ENCODE measurements at regions not wholly inside any gene's neighbourhood (a gene's known extent, or its start where the extent isn't known, plus 50 kb on each side); places are given as distances from the start of the nearest gene placed in this dataset.

- TF ChIP-seq CTCF (IDR thresholded peaks at IDR 0.05) = no peak
Observed at GRCh38 chr5:167168971-167169370, 1122.5 kb upstream of the WWC1 start (continued).

- CTCF ChIA-PET = no interaction called here
- no peaks in the 10 kb centered on the region for H3K36me3 Mint-ChIP-seq
- no peaks in the 10 kb centered on the region for H3K9me3 Mint-ChIP-seq
- TF ChIP-seq STAT6 (CRISPR knock-in tag; conservative IDR thresholded peaks at IDR 0.05; ENCODE audit: low read depth) = no peak
- no peak for TF ChIP-seq CREM (CRISPR knock-in tag; IDR thresholded peaks at IDR 0.05)
- TF ChIP-seq KAT7 (CRISPR knock-in tag; IDR thresholded peaks at IDR 0.05; ENCODE audit: borderline replicate concordance) = no peak
- no peak for TF ChIP-seq TEAD4 (CRISPR knock-in tag; IDR thresholded peaks at IDR 0.05)
- TF ChIP-seq ZNF423 (CRISPR knock-in tag; IDR thresholded peaks at IDR 0.05) = no peak
- no peak for TF ChIP-seq TEAD1 (CRISPR knock-in tag; IDR thresholded peaks at IDR 0.05)
- TF ChIP-seq ATF1 (CRISPR knock-in tag; IDR thresholded peaks at IDR 0.05) = no peak
- no peak for TF ChIP-seq PRRX2 (CRISPR knock-in tag; IDR thresholded peaks at IDR 0.05)
- no peak for TF ChIP-seq ZBTB21 (CRISPR knock-in tag; IDR thresholded peaks at IDR 0.05; ENCODE audit: borderline replicate concordance)
- TF ChIP-seq CREB1 (CRISPR knock-in tag; IDR thresholded peaks at IDR 0.05) = no peak
- no peak for TF ChIP-seq ATF2 (CRISPR knock-in tag; IDR thresholded peaks at IDR 0.05; ENCODE audit: borderline replicate concordance, low read depth)
- TF ChIP-seq TP53 (CRISPR knock-in tag; IDR thresholded peaks at IDR 0.05) = no peak
- TF ChIP-seq ZNF532 (CRISPR knock-in tag; IDR thresholded peaks at IDR 0.05; ENCODE audit: borderline replicate concordance) = no peak
- TF ChIP-seq, protein P1, sequence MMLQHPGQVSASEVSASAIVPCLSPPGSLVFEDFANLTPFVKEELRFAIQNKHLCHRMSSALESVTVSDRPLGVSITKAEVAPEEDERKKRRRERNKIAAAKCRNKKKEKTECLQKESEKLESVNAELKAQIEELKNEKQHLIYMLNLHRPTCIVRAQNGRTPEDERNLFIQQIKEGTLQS (CRISPR knock-in tag; conservative IDR thresholded peaks at IDR 0.05) = no peak
- no peak for DNase-seq (ENCODE audit: low spot score)
- no peaks in the 10 kb centered on the region for H3K27me3 Mint-ChIP-seq (ENCODE audit: low read depth)
- H3K4me1 Mint-ChIP-seq = peaks cover 36% of the 10 kb centered on the region
- H3K4me3 Mint-ChIP-seq = no peak overlapping the region
- POLR2A ChIA-PET = no interaction called here
- ATAC-seq = 0 out of 2 replicates have a peak, but pooled peaks have one; percentile 22
- no peak overlapping the region for H3K27ac Mint-ChIP-seq
Observed at GRCh38 chr5:167171056-167171455, 1120.4 kb upstream of the WWC1 start.
